LNCAP (cell line): ENCODE measurements at regions not wholly inside any gene's neighbourhood (a gene's known extent, or its start where the extent isn't known, plus 50 kb on each side); places are given as distances from the start of the nearest gene placed in this dataset.

Source experiments
- TF ChIP-seq, protein P1 (sequence below): fragments of 450-650 bp; IDR thresholded peaks from 2 replicates; pipeline ENCODE4 v1.5.1; 2017; ENCODE audit warnings: mild to moderate bottlenecking

DNA sequence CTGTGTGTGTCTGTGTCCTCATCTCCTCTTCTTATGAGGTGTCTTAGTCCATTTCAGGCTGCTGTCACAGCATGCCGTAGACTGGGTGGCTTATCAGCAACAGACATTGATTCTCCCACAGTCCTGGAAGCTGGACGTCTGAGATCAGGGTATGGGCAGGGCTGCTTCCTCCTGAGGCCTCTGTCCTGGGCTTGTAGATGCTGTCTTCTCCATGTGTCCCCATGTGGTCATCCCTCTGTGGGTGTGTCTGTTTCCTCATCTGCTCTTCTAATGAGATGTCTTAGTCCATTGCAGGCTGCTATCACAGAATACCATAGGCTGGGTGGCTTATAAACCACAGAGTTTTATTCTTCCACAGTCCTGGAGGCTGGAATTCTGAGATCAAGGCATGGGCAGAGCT is 205.0 kb upstream of the USP9Y start:
- TF ChIP-seq, protein P1, sequence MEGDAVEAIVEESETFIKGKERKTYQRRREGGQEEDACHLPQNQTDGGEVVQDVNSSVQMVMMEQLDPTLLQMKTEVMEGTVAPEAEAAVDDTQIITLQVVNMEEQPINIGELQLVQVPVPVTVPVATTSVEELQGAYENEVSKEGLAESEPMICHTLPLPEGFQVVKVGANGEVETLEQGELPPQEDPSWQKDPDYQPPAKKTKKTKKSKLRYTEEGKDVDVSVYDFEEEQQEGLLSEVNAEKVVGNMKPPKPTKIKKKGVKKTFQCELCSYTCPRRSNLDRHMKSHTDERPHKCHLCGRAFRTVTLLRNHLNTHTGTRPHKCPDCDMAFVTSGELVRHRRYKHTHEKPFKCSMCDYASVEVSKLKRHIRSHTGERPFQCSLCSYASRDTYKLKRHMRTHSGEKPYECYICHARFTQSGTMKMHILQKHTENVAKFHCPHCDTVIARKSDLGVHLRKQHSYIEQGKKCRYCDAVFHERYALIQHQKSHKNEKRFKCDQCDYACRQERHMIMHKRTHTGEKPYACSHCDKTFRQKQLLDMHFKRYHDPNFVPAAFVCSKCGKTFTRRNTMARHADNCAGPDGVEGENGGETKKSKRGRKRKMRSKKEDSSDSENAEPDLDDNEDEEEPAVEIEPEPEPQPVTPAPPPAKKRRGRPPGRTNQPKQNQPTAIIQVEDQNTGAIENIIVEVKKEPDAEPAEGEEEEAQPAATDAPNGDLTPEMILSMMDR: no peak

DNA sequence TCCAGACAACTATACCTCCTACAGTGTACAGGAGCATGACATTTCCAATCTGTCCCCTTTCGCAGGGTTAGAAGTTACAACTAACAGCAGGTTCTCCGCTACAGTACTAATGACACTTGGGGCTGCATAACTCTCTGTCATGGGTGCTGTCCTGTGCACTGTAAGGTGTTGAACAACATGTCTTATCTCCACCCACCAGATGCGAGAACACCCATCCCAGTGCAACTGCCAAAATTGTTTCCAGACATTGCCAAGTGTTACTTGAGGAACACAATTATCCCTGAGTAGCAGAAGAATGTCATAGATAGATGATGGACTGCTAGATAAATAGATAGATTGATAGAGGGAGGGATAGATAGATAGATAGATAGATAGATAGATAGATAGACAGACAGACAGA is 200.9 kb upstream of the USP9Y start:
- TF ChIP-seq, protein P1: no peak

DNA sequence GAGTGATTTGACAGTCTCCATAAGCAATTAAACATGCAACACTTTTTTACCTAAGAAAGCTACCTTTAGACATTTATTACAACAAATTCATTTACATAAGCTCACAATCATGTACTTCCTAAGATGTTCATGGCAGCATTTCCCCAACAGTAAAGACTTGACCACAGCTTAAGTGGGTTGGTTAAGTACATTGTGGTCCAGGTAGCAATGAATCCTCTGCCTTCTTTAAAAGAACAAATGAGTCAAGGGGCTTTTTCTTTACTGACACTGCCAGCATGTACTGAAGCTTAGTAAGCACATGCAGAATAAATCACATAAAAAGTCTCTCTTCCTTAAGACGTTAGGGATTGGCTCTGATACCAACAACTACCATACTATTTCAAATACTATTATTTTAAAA is 183.7 kb upstream of the USP9Y start:
- TF ChIP-seq, protein P1: no peak

DNA sequence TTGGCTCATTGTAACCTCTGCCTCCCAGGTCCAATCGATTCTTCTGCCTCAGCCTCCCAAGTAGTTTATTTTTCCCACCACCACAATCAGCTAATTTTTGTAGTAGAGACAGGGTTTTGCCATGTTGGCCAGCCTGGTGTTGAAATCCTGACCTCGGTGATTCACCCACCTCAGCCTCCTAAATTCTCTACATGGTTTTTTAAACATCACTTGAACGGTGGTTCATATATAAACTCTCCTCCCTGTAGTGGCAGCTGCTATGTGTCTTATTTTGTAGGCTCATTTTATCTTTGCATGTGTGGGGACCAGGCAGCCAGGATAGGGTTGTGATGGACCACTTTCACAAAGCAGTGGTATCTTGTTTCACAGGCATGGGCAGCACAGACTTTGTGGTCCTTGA is 175.8 kb upstream of the USP9Y start:
- TF ChIP-seq, protein P1: no peak

DNA sequence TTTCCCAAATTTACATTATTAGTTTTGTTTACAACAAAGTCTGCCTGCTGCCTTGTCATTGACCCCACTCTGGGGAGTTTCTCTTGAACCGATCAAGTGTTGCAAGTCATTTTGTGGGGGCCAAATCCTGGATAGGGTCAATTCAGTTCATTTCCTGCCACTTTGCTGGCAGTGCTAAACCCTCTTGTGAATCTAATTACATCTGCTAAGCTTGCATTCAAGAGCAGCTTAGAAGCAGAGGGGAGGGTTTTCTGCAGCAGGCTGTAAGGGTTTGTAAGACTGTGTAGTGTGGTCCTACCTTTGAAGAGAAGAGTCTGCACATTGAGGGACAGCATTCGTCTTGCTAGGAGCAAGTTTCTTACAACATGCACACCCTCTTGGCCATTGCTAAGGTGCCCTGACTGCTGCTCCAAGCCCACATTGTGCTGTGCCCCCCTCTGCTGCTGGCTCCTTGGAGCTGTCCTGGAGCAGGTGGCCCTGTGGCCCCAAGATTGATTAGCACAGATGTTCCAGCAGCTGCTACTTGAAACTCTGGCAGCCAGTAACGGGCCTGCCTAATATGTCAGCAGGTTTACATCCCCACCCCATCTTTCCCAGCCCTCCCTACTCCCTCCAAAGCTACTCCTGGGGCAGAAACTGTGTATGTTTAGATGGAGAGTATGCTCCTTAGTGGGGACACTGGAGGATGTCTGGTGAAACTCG is 174.5 kb upstream of the USP9Y start:
- TF ChIP-seq, protein P1: no peak

DNA sequence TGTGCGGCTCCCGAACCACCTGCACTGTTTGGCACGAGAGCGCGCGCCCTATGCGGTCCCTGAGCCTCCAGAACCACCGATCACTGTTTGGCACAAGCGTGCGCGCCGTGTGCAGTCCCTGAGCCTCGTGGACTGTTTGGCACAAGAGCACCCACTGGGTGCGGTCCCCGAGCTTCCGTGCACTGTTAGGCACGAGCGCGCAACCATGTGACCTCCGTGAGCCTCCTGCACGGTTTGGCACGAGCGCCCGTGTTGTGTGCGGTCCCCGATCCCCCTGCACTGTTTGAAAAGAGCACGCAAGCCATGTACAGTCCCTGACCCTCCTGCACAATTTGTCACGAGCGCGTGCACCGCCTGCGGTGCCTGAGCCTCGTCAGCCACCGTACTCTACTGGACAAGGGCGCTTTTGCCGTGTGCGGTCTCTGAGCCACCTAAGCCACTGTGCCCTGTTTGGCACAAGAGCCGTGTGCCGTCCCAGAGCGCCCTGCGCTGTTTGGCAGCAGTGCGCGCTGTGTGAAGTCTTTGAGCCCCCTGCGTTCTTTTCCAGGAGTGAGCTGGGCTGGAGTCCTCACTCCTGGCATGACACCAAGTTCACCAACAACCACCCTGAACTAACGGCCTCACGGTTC is 163.7 kb upstream of the USP9Y start:
- TF ChIP-seq, protein P1: no peak

DNA sequence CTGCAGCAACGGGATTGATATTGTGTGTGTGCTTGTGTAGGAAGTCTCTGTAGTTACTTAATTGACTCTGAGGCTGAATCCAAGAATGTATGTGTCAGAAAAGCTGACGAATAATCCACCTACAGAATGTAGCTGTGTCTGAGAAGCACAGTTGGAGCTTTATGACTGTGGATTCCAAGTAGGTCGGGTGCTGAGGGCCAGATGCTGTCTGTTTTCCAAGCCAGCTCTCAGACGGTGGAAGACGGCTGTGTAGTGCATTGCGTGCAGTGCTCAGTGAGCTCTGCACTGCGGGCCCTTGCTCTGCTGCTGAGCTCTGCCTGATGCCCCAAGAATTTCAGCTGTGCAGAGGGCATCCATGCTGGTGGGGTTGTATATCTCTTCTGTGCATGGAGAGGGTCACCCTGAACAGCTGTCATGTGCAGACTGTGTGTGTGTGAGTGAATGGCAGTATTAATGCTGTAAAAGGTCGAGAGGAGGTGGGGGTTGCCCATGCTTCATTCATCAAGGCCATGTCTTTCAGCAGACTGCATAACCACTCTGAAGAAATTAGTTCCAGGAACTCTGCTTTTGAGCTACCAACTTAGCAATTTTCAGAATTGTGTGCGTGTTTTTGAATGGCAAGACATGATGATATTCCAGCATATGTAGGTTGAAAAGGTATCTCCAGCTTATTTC is 154.1 kb upstream of the USP9Y start:
- TF ChIP-seq, protein P1: no peak
